IPS-NIHi11 (cell line): ENCODE measurements at regions not wholly inside any gene's neighbourhood (a gene's known extent, or its start where the extent isn't known, plus 50 kb on each side); places are given as distances from the start of the nearest gene placed in this dataset.
"Not testable (repeated sequence)": the region's sequence is repeated elsewhere in the genome, so short reads cannot be mapped to it uniquely, and the experiment has no call there.

Source experiments
- DNase-seq: peaks from one replicate; pipeline ENCODE4 v3.0.0; 2012; ENCODE audit warnings: mixed read lengths, low spot score

- DNase-seq: not testable (repeated sequence)
These were observed 304.4 kb downstream of the ANAPC1 start for GRCh38 chr2:111579500-111580134.

GRCh38 chr2:111580616-111581015, 303.4 kb downstream of the ANAPC1 start:
- DNase-seq: not testable (repeated sequence)

- not testable (repeated sequence) for DNase-seq
These were observed 301.9 kb downstream of the ANAPC1 start for GRCh38 chr2:111582090-111582489.

GRCh38 chr2:111583480-111583879, 300.5 kb downstream of the ANAPC1 start:
- DNase-seq: not testable (repeated sequence)

- not testable (repeated sequence) for DNase-seq
These were observed 299.5 kb downstream of the ANAPC1 start for GRCh38 chr2:111584540-111584939.

- DNase-seq: not testable (repeated sequence)
These were observed 299.0 kb downstream of the ANAPC1 start for GRCh38 chr2:111584950-111585349.

GRCh38 chr2:111586014-111586413, 298.0 kb downstream of the ANAPC1 start:
- not testable (repeated sequence) for DNase-seq

GRCh38 chr2:111595072-111595471, 288.9 kb downstream of the ANAPC1 start:
- not testable (repeated sequence) for DNase-seq

- not testable (repeated sequence) for DNase-seq
These were observed 286.9 kb downstream of the ANAPC1 start for GRCh38 chr2:111596808-111597705.

- DNase-seq: not testable (repeated sequence)
These were observed 285.0 kb downstream of the ANAPC1 start for GRCh38 chr2:111598944-111599343.

GRCh38 chr2:111602259-111602658, 281.7 kb downstream of the ANAPC1 start:
- DNase-seq: not testable (repeated sequence)

- DNase-seq: not testable (repeated sequence)
These were observed 278.2 kb downstream of the ANAPC1 start for GRCh38 chr2:111605798-111606197.

GRCh38 chr2:111606632-111607031, 277.4 kb downstream of the ANAPC1 start:
- DNase-seq: not testable (repeated sequence)

- not testable (repeated sequence) for DNase-seq
These were observed 274.7 kb downstream of the ANAPC1 start for GRCh38 chr2:111609146-111609844.

- DNase-seq: not testable (repeated sequence)
These were observed 274.0 kb downstream of the ANAPC1 start for GRCh38 chr2:111610035-111610434.

GRCh38 chr2:111616651-111617218, 267.3 kb downstream of the ANAPC1 start:
- DNase-seq: no peak

- no peak for DNase-seq
These were observed 266.4 kb downstream of the ANAPC1 start for GRCh38 chr2:111617299-111618225.

GRCh38 chr2:111618226-111618977, 265.6 kb downstream of the ANAPC1 start:
- no peak for DNase-seq

GRCh38 chr2:111618978-111619902, 264.8 kb downstream of the ANAPC1 start:
- DNase-seq: no peak
